ENCODE measurements at regions not wholly inside any gene's neighbourhood (a gene's known extent, or its start where the extent isn't known, plus 50 kb on each side); places are given as distances from the start of the nearest gene placed in this dataset.
"Not testable (repeated sequence)": the region's sequence is repeated elsewhere in the genome, so short reads cannot be mapped to it uniquely, and the experiment has no call there.

DNA sequence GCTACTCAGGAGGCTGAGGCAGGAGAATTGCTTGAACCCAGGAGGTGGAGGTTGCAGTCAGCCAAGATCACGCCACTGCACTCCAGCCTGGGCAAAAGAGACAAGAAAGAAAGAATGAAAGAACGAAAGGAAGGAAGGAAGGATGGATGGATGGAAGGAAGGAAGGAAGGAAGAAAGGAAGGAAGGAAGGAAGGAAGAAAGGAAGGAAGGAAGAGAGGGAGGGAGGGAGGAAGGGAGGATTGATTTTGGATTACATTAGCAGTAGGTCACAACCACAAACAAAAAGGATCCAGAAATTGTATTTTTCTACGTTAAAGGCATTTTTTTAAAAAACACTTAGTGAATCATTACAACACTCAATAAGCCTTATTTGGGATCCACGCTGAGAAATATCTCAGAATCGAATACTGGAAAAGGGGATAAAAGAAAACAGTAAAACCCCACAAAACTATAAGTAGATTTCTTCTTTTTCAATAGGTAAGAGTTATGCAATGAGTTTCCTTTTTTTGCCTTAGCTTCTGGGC, 136.9 kb upstream of the FREM1 start:
- DNase-seq (ENCODE audit: low read depth in 2 of 2, low spot score in 1 of 2) = no peak

DNA sequence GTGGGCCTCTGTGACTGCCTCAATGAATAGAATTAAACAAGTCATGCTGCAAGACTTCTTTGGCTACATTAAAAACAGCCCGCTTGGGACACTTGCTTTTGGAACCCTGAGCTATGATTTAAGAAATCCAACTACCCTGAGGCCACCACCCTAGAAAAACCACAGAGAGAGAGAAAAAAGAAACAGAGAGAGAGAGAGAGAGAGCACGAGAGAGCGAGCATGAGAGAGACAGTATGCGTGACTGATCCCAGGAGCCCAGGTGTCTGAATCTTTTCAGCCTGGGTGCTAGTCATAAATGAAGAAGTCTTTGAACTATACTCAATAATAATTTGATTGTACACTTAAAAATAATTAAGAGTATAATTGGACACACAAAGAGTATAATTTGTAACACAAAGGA, 123.1 kb upstream of the FREM1 start:
- DNase-seq (ENCODE audit: low read depth in 2 of 2, low spot score in 1 of 2) = no peak

DNA sequence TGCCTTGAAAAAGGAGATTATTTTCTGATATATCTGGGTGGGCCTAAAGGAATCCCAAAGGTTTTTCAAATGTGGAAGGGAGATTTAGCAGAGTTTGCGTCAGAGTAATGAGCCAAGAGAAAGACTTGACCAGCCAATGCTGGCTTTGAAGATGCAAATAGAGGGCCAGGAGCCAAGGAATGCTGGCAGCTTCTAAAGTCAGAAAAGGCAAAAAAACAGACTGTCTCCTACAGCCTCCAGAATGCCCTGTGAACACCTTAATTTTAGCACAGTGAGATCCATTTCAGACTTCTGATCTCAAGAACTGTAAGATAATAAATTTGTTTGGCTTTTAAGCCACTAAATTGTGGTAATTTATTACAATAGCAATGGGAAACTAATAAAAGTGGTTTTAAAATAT, 122.6 kb upstream of the FREM1 start:
- no peak for DNase-seq (ENCODE audit: low read depth in 2 of 2, low spot score in 1 of 2)

DNA sequence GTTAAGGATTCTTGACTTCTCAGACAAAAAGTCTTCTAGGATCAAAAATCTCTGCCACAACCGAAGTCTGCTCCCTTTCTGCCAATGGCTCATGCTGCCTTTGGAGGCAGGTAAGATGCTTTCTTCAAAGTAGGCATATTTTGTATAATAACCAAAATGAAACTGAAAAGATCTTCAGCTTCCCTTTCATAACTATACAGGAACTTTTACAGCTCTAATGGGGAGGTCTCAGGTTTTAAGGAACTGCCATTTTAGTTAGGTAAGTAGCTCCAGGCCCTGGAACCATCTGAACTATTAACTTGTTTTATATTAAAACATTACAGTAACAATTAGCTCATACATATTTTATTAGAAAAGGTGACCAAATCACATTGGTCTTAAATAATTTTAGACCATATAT, 110.9 kb upstream of the FREM1 start:
- DNase-seq (ENCODE audit: low read depth in 2 of 2, low spot score in 1 of 2) = no peak

DNA sequence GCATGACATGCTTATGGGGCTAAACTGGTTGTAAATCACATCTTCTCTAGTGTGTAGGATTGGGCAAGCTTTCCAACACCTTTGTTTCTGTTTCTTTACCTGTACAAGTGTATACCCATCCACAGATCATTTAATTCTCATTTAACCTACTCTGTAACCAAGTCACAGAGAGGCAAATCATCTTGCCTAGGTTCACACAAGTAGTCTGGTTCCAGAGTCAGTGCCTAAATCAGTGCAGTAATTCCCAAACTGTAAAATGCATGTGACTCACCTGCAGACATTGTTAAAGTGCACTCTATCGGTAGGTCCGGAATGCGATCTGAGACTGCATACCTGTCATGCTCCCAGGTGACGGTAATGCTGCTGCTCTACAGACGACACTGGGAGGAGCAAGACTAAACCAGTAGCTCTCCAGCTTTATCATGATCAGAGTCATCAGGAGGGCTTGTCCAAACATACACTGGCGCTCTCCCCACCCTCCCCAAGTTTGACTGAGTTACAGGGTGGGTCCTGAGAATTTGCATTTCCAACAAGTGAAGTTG, 107.9 kb upstream of the FREM1 start:
- no peak for DNase-seq (ENCODE audit: low read depth in 2 of 2, low spot score in 1 of 2)

DNA sequence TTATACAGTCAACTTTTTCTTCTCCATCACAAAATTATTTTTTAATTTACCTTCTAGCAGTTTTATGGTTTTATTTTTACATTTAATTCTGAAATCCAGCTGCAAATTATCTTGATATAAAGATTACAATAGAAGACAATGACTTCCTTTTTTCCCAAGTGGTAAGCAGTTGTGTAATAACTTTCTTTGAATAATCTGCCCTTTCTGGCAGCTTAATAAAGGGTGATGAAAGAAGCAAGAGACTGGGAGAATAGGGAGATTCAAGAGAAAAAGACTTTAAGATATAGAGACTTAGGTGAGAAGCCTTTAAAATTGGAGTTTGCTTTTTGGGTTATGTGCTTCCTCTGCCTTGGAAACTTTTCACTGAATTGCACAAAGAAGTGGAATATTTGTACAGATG, 100.4 kb upstream of the FREM1 start:
- no peak for DNase-seq (ENCODE audit: low read depth in 2 of 2, low spot score in 1 of 2)

DNA sequence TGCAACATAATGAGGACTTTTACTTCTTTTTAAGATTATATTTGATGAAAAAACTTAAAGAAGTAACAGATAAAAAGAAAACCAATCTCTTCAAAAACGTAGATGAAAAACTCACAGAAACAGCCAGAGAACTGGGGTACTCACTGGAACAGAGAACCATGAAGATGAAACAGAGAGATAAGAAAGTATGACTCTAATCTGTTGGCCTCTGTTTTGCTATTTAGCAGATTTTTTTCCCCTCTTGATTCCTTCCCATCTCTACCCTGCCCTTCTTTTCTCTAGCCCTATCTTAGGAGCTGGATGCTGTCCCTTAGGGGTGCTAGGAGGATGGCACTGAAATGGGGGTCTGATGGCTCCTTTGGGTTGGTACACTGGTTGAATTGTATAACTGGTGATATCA, 97.5 kb upstream of the FREM1 start:
- DNase-seq (ENCODE audit: low read depth in 2 of 2, low spot score in 1 of 2) = no peak

DNA sequence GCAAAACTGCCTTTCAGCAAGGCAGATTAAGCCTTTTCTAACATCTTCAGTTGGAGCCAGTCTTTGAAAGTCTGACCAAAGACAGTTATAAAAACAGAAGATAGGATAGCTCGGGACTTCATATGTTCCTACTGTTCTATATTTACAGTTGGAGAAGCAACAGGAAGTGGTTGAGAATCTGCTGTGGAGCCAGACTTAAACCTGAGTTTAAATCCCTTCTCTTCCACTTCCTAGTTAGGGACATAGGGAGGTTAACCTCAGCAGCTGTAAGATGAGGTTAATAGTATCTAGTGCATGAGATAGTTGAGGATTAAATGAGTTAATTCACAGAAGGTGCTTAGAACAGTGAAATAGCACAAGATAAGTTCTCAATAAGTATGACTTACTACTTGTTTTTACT, 84.5 kb upstream of the FREM1 start:
- DNase-seq (ENCODE audit: low read depth in 2 of 2, low spot score in 1 of 2) = no peak

DNA sequence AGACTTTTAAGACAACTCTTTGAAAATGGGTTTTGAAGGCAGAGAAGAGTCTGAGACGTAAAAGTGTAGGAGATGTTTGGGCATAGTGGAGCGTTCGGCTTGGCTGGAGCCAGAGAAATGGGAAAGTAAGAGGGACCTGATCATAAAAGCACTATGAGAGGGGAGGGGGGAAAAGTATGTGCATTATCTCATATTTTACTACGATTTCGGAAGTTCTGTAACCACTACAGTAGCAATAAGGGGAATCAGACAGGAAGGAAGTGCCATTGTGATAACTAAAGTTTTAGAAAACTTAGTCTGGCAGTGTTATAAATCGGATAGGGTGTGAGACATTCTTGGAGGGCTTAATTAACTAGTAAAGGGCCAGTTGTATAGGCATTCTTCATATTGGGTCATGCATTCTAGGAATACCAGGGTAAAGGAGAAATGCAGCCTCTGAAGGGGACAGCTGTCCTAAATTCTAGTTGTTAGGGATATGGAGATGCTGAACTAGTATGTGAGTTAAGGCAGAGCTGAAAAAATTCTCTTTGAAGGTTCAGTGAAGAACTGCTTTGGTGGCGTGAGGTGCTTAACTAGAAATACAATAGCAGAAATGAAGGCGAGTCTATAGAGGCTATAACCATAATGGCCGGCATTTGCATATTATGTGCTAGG, 83.8 kb upstream of the FREM1 start:
- DNase-seq (ENCODE audit: low read depth in 2 of 2, low spot score in 1 of 2) = no peak

DNA sequence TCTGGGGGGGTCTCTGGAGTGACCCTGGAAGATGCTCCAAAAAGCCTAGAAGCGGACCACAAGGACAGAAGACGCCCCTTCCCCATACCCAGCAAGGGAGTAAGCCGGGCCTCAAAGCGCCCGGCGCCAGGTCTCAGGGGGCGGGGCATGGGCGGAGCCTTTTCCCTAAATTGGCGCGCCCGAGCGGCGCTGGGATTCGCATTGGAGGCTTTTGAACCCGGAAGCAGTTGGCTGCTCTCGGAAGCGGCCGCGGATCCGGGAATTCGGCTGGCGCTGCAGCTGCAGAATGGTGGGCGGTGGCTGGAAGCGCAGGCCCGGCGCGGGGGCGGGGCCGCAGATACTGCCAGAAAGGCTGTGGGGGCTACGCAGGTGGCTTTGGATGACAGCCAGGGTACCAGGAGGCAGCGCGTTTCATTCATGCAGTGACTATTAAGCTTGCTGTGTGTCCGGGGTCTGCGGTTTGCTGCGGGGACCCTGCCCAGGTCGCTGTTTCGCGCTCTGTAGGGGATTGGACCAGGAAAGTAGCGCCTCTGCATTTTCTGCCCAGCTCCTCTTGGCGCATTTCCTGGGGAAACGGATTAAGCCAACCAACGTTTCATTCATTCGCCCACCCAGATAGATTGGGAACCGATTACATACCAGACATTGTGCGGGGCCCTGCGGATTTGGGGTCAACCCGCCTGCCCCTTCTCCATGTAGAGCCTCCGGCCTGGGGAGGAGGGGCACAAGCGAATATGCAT, 83.0 kb upstream of the FREM1 start:
- DNase-seq (ENCODE audit: low read depth in 2 of 2, low spot score in 1 of 2) = no peak

DNA sequence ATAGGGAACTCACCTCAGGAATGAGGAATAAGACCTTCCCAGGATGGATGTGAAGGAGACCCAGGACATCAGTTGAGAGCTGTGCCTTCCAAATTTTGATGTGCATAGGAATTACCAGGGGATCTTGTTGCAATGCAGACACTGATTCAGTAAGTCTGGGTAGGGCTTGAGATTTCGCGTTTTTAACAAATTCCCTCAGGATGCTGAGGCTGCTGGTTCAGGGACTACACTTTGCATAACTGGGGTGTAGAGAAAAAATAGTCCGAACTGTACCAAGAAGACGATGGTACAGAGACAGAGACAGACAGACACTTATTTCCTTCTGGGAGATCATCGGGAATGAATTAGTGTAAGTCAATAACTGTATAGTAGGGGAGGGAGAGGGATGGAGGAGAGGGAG, 82.3 kb upstream of the FREM1 start:
- DNase-seq (ENCODE audit: low read depth in 2 of 2, low spot score in 1 of 2) = no peak

DNA sequence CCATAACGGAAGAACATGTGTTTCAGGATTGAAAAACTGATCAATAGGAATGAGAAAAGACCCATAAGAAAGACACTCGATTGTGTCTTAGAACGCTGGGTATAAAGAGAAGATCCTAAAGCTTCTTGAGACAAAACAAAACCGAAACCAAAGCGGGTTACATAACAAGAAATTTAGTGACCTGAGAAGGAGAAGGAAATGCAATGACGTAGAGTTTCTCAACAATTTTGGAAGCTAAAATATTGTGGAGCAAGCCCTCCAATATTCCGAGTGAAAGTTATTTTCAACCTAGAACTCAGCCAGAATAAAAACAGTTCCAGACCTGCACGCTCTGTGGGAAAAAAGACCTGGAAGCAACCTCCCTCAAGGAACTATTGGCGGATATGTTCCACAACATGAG, 81.9 kb upstream of the FREM1 start:
- DNase-seq (ENCODE audit: low read depth in 2 of 2, low spot score in 1 of 2) = no peak

DNA sequence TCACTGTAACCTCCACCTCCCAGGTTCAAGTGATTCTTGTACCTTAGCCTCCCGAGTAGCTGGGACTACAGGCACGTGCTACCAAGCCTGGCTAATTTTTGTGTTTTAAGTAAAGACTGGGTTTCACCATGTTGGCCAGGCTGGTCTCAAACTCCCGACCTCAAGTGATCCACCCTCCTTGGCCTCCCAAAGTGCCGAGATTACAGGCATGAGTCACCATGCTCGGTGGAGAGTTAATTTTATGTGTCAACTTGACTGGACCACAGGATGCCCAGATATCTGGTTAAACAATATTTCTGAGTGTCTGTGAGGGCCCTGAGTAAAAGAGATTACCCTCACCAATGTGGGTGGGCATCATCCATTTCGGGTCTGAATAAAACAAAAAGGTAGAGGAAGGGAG, 80.4 kb upstream of the FREM1 start:
- DNase-seq (ENCODE audit: low read depth in 2 of 2, low spot score in 1 of 2) = not testable (repeated sequence)

DNA sequence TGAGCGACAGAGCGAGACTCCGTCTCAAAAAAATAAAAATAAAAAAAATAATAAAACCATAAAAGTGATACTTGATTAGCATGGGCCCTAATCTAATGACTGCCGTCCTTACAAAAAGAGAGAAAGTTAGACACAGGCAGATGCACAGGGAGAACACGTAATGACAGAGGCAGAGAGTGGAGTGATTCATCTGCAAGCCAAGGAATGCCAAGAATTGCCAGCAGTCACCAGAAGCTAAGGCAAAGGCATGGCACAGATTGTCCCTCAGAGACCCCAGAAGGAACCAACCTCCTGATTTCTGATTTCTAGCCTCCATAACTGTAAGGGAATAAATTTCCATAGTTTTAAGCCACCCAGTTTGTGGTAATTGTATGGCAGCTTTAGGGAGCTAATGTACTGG, 79.6 kb upstream of the FREM1 start:
- no peak for DNase-seq (ENCODE audit: low read depth in 2 of 2, low spot score in 1 of 2)

DNA sequence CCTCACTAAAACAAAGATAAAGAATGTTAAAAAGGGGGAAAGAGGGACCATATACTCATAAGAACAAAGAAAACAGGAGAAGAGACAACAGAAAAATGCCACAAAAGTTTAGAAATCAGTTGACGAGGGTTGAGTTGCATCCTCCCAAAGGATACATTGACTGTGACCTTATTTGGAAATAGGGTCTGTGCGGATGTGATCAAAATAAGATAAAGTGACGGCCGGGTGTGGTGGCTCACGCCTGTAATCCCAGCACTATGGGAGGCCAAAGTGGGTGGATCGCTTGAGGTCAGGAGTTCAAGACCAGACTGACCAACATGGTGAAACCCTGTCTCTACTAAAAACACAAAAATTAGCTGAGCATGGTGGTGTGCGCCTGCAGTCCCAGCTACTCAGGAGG, 79.1 kb upstream of the FREM1 start:
- DNase-seq (ENCODE audit: low read depth in 2 of 2, low spot score in 1 of 2) = not testable (repeated sequence)

DNA sequence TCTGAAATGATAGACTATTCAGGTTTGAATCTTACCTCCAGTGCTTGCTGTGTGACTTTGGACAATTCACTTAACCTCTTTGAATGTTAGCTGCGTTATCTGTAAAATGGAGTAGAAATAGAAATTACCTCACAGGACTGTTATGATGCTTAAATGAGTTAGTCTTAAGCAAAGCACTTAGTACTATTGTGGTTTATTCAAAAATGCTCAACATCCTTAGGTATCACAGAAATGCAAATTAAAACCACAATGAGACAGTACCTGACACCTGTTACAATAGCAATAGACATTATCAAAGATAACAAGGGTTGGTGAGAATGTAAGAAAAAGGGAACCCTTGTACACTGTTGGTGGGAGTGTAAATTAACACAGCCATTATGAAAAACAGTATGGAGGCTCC, 77.6 kb upstream of the FREM1 start:
- no peak for DNase-seq (ENCODE audit: low read depth in 2 of 2, low spot score in 1 of 2)

DNA sequence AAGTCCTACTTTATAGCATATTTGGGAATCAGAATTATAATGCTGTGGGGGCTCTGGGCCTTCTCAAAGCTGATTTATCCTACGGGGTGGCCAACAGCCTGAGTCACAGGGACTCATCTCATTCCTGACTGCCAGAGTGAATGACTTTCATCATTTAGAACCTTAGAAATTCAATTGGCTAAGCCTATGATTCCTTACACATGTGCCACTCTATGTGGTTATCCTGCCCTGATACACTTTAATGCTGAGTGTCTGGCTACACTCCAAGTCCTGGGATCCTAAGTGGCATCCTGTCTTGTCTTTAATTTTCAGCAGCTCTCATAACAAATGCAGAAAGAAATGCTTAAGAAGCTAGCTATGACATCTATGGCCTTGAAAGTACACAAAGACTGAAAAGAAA, 75.2 kb upstream of the FREM1 start:
- DNase-seq (ENCODE audit: low read depth in 2 of 2, low spot score in 1 of 2) = no peak

DNA sequence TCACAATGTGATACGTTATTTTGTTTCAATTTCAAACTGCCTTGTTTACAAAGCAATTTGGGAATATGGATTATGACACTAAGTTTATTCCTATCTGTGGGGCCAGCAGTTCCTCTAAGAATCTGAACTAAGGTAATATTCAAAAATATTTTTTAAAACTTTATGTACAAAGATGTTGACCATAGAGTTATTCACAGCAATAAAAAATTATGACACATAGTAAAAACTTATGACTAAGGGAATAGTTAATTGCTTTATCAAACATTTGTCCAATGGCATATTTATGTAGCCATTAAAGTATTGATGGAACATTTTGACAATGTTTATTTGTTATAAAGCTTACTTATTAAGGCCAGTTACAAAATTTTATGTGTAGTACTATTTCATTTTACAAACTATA, 73.4 kb upstream of the FREM1 start:
- no peak for DNase-seq (ENCODE audit: low read depth in 2 of 2, low spot score in 1 of 2)

DNA sequence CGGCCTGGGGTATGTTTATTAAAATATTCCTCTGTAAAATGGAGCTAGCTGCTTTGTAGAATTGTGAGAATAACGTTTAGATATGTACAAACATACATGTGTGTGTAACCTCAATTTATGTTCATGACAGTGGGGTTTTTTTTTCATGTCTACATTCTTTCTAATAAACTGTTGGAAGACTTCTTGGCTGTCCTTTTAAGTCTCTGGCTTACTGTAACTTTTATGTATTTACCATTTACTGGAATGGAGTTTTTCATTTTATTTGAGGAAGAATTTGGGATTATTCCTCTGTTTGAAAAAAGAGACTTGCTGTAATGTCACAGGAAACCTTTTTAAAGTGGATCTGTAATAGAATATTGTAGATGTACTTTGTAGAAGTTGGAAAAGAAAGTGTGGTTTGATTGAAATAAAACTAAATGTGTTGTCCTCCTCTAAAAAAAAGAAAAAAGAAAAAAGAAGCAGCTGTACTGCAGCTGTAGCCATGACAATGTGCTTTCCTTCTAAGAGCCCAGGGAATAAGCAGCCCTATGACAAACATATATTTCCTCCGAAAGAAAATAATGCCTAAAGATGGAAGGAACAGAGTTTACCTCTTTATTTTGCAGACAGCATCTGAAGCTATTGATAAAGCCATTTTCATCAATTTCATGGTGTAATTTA, 71.2 kb upstream of the FREM1 start:
- DNase-seq (ENCODE audit: low read depth in 2 of 2, low spot score in 1 of 2) = no peak

DNA sequence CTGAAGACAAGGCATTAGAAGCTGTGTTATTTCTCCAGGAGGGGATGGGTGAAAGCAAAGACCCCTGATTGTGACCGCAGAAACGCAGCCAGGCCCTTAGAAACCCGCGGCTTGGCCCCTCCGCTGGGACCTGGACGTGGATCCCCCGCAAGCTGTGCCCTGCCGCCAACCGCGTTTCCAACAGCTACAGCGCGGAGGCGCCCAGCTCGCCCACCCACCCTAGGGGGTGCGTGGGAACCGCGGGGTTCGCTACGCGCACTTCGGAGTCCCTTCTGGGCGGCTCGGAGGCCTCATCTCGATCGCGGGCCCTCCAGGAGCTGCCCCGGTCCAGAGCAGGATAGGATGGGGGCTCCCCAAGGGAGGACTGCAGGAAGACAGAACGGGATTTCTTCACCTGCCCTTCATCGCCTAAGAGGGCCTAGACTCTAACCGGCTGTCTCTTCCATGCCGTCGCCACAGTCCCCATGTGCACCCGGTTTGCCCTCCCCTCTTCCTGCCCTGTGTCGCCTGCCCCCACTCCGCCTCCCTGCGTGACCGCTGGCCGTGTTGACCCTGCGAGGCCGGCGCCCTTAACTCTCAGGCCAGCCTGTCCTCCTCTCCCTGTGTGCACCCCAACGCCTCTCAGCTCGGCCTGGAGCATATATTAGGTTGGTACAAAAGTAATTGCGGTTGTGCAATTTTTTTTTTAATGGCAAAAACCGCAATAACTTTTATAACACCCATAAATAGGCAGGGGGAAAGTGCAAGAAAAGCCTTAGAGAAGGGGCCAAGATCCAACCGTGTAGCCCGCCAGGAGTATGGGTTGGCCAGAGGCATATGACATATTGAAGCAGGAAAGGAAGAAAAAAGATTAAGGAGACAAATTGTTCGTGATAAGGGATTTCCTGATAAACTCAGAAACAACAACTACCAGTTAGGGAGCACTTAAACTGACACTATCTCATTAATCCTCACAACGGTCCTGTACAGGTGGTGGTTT, 68.1 kb upstream of the FREM1 start:
- no peak for DNase-seq (ENCODE audit: low read depth in 2 of 2, low spot score in 1 of 2)

Data from stimulated activated CD8-positive, alpha-beta memory T cell treated with anti-CD3 and anti-CD28 coated beads, Interleukin-4, amount 100 ng/mL, for 1 hour (primary cell).